G401 (cell line): ENCODE measurements at regions not wholly inside any gene's neighbourhood (a gene's known extent, or its start where the extent isn't known, plus 50 kb on each side); places are given as distances from the start of the nearest gene placed in this dataset.
"Not testable (repeated sequence)": the region's sequence is repeated elsewhere in the genome, so short reads cannot be mapped to it uniquely, and the experiment has no call there.

Source experiments
- DNase-seq: peaks from one replicate; pipeline ENCODE4 v3.0.0-alpha.2; 2015; ENCODE audit warnings: low spot score
- in situ Hi-C: cut with HindIII; loops from 2 replicates; pipeline ENCODE4 v1.10.0; 2016; ENCODE audit warnings: low sequenced_read_pairs, mixed read lengths

DNA sequence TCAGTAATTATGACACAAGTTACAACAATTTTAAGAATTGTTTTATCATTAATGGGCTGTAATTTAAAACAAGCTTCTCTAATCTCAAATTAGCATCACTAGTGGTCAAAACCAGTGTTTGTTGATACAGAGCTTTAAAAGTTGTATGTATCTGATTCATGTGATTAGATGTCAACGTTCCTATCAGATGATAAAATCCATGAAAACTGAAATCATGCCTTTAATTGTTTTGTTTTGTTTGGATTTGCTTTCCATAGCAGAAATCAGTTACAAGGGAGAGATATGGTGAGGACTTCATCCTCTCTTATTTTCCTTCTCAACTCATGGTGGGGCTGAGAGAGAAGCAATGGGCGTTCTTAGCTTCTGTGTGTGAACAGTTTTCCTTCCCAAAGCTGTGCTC is 469.6 kb downstream of the PID1 start:
- DNase-seq, result no peak
- in situ Hi-C loops, result no loop called here

- in situ Hi-C loops, result no loop called here
- no peak for DNase-seq
These were observed 471.9 kb downstream of the PID1 start for GRCh38 chr2:228799208-228799588.

GRCh38 chr2:228798458-228799207 is 472.5 kb downstream of the PID1 start:
- in situ Hi-C loops, result no loop called here
- DNase-seq, result no peak

DNA sequence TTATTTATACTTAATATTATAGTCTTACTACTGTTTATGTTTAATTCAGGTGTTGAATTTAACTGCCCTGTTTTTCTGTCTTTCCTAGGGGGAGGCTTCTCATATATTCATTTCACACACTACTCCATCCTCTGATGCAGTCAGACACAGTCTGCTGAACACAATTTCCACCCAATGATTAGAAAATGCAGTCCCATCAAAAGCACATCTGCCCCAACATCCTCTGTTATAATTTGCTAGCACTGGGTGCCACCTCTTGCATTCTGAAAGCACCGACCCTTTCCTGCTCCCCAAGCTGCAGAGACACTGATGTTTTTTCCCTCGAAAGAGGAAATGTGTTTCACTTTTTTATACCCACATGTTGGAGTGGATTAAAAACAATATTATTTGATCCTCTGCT is 474.7 kb downstream of the PID1 start:
- in situ Hi-C loops, result no loop called here
- no peak for DNase-seq

DNA sequence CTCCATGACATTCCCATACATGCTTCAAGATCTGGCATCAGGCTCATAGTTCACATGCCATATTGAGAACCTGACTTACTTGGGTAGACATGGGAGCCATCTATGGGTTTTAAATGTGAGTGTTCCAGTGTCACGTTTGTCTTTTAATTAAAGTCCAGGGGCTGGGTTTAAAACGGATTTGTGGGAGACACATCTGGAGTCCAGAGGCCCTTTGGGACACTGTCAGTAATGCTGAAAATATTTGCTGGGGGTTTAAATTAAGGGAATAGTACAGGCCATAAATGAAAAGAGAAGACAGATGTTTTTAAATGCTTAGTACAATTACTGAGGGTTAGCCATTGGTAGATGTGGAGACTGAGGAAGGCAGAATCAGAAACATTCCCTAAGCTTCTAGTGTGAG is 478.0 kb downstream of the PID1 start:
- in situ Hi-C loops, result no loop called here
- DNase-seq, result no peak

- DNase-seq, result no peak
- in situ Hi-C loops, result no loop called here
These were observed 484.2 kb downstream of the PID1 start for GRCh38 chr2:228786901-228787300.

- in situ Hi-C loops, result no loop called here
- no peak for DNase-seq
These were observed 488.8 kb downstream of the PID1 start for GRCh38 chr2:228782281-228782680.

DNA sequence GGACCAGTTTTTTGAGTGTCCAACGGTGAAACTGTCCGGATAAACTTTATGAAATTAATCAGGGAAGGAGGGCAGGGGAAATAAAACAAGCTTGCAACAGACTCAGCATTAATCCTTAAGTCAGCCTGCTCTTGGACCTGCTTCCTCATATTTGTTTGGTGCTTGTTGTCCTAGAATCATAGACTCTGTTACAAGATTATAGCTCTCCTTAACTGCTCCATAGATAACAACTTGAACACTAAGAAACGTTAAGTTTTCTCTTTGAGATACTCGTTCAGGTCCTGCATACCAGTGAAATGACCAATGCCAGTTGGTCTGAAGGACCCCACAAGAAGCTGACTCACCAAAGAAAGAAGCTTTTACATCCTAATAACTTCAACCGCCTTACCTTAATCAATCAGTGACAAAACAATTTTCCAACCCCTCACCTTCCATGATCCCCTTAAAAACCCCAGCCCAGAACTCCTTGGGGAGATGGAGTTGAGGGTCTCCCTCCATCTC is 493.2 kb downstream of the PID1 start:
- in situ Hi-C loops, result no loop called here
- no peak for DNase-seq

DNA sequence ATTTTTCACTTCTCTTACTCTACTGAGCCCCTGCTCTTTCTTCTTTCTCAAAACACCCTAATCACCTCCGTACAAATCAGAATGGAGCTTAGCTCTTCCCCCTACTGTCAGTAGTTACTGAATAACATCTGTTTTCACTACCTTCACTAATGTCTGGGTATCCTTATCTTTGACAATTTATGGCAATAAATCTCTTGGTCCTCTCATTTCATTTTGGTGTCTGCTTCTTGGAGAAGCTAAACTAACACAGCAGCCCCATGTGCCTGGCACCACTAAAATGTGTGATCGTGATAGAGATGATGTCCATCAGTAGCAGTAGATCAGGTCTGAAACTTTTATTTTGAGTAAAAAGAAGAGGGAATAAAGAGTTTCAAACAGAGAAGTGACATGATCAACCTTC is 496.5 kb downstream of the PID1 start:
- in situ Hi-C loops, result no loop called here
- no peak for DNase-seq

DNA sequence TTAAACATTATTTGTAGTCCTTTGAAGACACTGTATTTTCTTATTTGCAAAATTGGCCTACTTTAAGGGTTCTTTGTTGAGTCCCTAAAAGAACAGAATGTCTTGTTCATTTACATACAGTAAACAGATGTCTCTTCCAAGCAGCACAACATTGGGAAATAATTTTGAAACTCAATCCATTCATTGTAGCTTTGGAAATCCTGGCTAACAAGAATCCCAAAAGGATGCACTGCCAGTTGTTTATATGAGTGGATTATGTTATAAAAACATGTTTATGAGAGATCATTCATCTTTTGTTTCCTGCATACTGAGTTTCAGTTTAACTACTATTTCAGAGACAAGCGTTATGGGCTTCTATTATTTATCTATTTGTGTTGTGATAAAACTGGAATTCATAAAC is 499.3 kb downstream of the PID1 start:
- no peak for DNase-seq
- in situ Hi-C loops, result no loop called here

- in situ Hi-C loops, result no loop called here
- no peak for DNase-seq
These were observed 499.8 kb downstream of the PID1 start for GRCh38 chr2:228771315-228771714.

GRCh38 chr2:228768818-228769217 is 502.3 kb downstream of the PID1 start:
- no peak for DNase-seq
- in situ Hi-C loops, result no loop called here

GRCh38 chr2:228768141-228768540 is 502.9 kb downstream of the PID1 start:
- in situ Hi-C loops, DNase-seq: not testable (repeated sequence)

- in situ Hi-C loops, result no loop called here
- DNase-seq, result no peak
These were observed 503.9 kb downstream of the PID1 start for GRCh38 chr2:228767196-228767595.

DNA sequence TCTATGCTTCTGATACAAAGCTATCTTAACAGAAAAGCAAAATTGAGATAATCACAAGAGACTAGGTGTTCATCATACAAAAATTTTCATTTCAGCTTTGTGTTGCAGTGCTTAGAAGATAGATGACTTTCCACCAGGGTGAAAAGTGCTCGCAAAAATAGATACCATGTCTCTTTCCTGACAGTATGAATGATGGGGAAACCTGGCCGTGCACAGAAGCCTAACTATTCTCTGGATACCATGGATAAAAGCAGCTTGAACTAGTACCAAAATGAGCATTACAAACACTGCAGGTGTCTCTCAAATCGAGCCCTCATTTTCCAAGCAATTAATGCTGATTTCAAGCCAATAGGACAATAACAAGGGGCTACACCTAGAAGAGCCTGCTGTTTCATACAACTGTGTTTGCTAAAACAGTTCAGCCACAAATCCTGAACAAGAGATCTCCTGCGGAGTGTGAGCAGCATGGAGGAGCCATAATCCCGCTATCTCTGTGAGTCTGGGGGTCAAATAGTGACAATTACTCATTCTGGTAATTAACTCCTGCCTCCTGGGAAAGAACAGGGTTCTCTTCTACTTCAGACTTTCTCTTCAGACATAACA is 507.6 kb downstream of the PID1 start:
- in situ Hi-C loops, result no loop called here
- no peak for DNase-seq

GRCh38 chr2:228762565-228762964 is 508.5 kb downstream of the PID1 start:
- in situ Hi-C loops, result no loop called here
- DNase-seq, result no peak

DNA sequence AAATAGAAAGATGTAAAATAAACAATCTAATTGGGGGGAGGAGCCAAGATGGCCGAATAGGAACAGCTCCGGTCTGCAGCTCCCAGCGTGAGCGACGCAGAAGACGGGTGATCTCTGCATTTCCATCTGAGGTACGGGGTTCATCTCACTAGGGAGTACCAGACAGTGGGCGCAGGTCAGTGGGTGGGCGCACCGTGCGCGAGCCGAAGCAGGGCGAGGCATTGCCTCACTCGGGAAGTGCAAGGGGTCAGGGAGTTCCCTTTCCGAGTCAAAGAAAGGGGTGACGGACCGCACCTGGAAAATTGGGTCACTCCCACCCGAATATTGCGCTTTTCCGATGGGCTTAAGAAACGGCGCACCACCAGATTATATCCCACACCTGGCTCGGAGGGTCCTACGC is 515.4 kb downstream of the PID1 start:
- DNase-seq, in situ Hi-C loops: not testable (repeated sequence)

GRCh38 chr2:228747483-228747882 is 523.6 kb downstream of the PID1 start:
- DNase-seq, result no peak
- in situ Hi-C loops, result no loop called here

- DNase-seq, result no peak
- in situ Hi-C loops, result no loop called here
These were observed 532.3 kb downstream of the PID1 start for GRCh38 chr2:228738671-228739380.

GRCh38 chr2:228735697-228736096 is 535.4 kb downstream of the PID1 start:
- DNase-seq, result no peak
- in situ Hi-C loops, result no loop called here
